ENCODE measurements at regions not wholly inside any gene's neighbourhood (a gene's known extent, or its start where the extent isn't known, plus 50 kb on each side); places are given as distances from the start of the nearest gene placed in this dataset.
"Not testable (repeated sequence)": the region's sequence is repeated elsewhere in the genome, so short reads cannot be mapped to it uniquely, and the experiment has no call there.

DNA sequence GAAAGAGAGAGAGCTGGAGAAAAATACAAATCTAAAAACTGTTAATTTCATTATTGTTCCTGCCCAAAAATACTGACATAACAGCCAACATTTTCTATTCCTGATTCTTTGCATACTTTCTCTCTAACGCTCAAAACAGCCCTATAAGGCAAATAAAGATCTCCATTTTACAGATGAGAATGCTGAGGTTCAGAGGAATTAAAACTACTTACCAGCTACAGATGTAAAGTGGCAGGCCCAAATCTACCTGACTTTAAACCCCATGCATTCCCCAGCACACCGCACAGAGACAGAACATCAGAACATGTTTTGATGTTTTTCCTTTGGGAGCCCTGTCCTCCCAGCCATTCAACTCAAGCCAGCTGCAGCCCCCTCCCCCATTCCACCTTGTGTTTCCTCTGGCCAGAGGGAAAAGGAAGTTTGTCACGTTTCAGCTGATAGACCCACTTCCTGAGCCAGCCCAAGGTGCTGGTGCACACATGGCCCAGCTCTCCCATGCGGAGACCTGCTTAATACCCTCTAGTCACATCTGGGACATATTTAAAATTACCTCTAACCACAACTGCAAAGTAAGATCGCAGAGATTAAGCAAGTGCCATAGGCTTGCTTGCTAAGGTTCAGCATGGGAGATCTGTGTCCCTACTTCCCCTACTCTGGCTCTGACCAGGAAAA is 133.1 kb upstream of the NFIA start:
- no peak for DNase-seq

DNA sequence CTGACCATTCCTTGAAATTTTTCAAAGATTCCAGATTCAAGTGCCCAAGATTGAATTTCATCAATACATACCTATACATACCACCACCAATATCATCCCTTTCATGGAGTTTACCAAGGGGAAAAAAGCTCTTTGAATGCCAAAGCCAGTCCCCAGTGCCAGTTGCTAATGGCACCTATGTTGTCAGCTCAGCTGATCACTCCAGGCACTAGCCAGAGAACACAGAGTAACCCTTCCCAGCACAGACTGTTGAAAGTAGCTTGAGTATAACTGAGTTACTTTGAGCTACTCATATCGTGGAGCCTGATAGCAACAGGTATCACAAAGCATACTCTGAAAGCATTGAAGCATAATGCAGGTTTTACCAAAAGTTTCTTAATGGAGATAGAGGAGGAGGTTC is 133.9 kb upstream of the NFIA start:
- no peak for DNase-seq

DNA sequence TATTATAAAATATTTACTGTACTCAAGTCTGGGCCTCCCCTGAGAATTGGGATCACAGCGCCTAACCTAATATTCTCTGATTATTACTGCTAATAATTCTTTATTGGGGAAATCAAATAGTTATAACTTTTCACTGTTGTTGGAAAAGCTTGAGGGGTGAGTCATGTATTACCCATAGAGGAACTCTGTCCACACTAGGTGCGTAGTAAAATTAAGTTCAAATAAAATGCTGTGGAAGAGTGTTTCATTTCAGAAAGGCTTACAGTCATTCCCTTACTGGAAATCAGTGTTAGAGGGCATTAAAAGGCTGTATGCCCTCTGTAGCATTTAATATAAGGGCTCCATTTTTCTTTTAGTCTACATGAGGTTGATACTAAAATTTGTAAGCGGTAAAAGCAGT is 135.0 kb upstream of the NFIA start:
- no peak for DNase-seq

DNA sequence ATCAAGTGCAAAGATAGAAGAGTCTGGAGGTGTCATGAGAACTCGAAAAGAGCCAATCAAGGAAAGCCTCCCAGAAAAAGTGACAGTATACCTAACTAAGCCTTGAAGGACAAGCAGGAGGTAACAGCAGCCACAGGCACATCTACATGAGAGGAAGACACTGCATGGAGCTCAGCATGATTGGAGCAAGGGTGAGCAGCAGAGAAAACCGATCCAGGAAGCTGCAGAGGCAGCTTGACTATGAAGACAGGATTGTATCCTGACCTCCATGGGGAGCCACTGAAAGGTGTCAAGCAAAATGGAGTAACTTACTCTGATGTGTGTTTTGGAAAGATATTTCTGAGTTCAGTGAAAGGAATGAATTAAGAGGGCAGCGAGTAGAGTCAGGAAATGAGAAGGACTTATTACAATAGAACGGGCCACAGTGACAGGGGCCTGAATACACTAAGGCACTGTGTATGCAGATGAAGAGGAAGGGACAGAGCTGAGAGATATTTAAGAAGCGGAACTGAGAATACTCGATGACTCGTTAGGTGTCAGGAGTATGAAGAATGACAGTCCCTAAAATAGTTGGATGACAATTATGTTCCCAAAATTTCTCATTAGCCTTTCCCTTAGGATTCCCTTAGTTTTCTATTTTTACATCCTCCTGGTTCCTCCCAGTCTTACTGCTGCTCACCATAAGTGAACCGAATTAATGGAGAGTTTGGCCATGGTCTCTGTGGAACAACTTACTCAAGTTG is 139.3 kb upstream of the NFIA start:
- no peak for DNase-seq

DNA sequence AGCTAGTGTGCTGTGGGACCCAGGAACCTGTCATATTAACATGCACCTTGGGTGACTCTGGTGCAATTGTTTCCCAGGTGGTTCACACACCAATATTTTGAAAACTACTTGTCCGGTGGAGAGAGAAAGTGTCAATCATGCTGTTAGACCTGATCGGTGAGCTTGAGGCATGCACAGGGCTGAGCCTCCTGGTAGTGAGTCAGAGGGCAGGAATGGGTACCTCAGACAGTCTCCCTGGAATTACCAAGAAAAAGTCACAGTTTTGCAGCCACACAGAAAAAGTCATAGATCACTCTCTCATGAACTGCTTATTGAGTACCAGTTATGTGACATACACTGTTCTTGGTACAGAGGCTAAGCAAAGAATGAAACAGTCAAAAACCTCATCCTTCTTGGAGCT is 140.1 kb upstream of the NFIA start:
- no peak for DNase-seq

DNA sequence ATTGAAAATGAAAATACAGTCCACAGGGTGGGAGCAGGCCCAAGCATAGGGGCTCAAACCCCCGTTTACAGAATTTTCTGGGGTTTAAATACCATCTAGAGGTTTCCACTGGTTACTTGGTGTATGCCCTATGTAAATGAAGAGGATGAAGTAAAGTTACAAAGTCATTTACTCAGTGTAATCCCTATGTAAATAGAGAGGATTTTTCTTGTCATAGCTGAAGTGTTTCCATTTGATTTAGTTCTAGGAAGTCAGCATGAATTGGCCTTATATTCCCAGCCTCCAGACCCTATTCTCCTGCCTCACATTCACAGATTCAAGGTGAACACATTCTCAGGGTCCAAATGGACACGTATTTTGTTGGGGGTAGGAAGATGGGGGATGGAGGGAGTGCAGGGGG is 141.7 kb upstream of the NFIA start:
- not testable (repeated sequence) for DNase-seq

DNA sequence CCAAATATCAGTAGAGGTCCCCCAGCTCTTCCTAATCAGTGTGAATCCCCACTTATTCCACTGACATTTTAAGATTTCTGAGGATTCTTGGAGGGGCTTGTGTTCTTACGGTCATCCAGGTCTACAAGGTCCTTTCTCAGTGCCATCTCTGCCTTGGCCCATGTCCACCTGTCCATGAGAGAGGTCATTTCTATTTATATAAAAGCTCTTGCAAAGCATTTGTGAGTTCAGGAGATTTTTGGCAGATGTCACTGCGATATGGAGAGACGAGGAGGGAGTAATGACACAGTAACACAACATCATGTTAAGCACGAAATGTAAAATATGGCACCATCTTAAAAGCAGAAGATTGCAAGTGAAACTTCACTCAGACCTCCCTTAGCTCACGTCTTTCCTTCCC is 144.6 kb upstream of the NFIA start:
- DNase-seq = no peak

DNA sequence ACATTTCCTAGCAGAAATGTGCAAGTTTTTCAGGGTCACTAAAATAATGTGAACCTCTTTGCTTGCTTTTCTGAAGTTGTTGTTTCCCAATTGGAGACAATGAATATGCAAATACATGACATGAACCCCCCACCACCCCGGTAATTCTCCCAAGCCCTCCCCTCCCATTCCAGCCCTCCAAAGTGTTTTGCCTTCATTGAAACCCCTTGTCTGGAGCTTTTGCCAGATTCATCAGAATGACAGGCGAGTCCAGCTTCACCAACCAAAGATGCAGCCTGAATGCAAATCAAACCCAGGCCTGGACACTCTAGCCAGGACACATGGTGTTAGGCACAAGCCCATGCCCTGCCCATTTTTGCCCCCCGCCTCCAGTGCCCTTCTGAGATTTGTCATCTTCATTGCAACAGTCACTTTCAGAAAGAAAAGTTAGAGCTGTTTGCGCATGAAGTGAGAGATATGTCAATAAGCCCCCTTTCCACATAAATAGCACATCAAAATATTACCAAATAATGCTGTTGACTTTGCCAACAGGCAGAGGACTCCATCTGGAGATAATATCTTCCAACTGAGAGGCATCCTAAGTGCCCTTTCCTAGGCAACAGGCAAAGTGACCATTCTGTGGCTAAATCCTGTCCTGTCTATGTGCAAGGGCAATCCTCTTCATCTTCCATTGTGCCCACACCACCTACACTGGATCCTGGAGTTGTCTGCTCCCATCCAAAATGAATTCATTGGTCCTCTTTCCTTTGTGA is 145.6 kb upstream of the NFIA start:
- no peak for DNase-seq

DNA sequence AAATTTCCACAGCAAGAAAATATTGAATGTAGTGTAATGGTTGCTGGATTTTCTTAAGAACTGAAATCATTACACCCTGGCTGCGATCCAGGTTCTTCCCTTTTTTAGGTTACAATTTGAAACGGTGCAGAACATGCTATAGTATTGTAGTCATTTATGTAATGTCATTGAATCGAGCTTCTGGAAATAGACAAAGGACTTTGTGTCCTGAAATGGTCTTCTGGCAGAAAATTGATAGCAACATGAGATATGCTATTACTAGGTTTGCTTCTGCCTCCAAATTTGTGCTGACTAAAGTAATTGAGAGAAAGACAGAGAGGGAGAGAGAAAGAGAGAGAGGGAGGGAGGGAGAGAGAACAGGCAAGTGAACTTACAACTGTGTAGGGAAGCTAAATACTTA is 146.2 kb upstream of the NFIA start:
- no peak for DNase-seq

DNA sequence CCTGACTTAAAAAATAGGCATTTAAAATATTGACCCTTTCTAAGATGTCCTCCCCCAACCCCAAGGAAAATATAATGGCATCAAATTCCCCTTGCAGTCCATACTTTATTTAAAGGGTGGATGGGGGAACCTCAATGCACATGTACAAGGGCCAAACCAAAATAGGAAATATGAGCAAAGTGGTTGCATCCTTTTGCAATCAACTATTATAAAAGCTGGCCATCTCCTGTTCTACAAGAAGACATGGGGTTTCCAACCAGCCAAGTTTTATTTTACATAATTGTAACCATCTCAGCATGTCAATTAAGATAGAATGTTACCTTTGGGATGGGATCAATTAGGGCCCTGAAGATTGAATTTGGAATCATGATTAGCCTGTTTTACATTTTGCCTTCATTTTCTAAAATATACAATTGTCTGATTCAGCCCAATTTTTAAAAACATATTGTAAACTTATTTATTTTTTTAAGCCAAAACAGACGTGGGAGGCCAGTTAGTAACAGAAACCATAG is 146.7 kb upstream of the NFIA start:
- DNase-seq = no peak

DNA sequence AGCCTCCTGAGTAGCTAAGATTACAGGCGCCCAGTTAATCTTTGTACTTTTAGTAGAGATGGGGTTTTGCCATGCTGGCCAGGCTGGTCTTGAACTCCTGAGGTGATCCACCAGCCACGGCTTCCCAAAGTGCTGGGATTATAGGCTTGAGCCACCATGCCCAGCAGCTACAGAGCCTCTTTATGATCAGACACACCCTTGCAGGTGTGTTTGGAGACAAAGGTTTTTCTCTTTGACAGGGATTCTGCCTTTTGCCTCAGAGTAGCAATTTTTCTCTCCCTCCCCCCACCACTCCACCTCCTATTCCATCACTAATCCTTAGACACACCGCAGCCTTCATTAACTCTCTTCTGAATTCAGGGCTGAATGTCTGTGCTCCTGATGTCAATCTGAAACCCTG is 152.2 kb upstream of the NFIA start:
- DNase-seq = no peak

DNA sequence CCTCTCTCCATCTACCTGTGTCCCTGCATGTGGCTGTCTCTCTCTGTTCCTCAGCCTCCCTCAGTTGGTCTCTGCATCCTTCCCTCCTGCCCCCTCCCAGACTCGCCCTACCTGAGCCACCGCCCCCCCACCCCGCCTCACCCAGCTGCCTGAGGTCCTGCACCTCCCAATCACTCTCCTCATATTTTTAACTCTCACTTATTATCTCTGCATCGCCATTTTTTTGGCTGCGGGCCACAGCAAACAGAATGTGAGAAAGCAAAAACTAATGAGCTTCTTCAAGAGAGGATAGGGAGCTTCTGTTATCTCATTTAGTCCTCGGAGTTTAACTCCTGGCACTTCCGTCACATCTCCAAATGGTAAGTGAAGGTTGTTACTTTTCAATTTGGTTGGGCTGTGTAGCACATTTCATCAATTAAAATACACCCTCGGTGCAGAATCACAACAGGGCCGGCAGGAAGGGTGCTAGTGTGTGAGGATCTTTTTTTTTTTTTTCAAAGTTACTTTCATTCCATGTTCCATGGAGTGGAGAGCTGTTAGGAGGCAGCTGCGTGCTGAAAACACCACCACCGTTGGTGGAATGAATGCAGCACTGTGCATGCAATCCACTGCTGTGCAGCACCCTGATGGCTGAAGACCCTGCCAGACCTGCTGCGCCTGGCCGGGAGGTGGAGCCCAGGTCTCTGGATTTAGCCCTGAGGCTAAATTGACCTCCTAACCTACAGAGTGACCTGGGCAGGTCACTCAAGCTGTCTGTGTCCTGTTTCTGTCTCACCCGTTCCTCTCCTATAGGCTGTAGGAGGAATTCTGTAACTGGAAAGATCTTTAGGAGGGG is 157.2 kb upstream of the NFIA start:
- peak; percentile 37 to 47 for DNase-seq

DNA sequence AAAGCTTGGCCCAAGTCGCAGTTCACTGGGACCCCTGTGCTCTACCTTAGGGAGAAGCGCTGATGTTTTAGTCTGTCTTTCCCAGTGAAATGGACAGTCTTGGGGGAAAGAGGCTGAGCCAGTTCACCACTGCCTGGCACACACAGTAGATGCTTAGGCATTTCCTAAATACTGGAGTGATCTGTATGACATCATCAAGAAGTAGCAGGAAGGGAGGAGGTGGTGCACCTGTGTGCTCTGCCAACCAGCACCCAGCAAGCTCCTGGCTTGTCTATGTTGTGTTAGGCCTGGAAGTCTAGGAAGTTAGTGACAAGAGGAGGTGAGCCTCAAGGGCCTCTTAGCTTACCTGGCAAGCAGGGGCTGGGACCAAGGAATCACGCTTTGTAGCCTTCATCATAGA is 158.2 kb upstream of the NFIA start:
- DNase-seq = no peak

DNA sequence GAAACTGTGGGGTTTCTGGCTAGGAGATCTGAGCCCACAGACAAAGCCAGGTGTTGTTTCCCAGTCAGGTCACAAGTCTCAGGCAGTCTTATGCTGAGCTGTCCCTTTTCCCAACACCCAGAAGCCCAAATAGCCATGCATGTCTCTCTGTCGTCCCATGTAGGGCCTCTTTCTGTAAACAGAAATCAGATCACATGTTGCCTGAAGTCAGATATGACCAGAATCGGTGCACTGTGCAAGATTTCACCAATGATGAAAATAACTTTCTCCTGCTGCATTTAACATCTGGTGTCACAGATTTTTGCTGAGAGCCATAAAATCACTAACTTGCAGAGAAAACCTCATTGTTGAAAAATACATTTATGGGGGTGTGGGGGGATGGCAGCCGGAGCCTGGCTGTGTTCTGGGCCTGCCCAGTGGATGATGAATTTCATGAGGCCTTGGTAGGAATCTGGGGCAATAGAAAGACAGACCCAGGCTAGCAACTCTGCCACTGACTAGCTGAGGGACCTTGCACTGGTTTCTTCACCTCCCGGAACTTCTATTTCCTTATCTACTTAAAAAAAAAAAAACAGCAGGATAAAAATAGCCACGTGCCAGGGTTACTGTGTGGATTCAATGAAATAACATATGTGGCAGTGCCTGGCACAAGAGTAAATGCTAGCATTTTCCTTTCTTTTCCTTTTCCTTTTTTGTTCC is 158.8 kb upstream of the NFIA start:
- DNase-seq = no peak

DNA sequence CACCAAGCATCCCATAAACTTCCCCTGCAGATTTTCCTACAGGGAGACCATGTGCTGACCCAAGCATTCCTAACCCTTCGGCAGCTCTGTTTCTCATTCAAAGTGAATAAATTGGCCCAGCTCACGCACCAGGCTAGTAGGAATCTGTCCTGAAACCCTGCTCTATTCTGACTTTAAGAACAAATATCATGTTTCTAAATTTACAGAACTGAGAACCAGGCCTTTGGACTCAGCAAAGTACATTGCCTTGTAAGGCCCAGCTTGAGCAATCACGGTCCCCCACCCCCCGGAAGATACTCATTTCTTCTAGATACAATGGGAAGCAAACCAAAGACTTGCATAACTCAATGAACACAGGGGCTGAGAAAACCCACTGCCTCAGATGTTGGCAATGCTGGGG is 160.1 kb upstream of the NFIA start:
- no peak for DNase-seq

DNA sequence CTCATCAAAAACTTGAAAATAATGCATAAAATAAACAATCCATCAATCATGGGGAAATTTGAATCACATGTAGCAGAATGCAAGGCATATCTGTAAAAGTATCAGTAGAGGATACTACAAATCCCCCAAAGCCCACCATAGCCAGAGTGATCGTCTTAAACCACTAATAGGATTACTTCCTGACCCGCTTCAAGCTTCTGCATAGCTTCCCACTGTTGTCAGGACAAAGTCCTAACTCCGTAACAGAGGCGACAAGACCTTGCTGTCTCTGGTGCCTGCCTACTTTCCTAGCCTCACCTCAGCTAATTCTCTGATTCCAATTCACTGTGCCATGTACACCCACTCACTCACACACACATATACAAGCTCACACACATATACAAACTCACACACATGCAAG is 161.2 kb upstream of the NFIA start:
- no peak for DNase-seq

DNA sequence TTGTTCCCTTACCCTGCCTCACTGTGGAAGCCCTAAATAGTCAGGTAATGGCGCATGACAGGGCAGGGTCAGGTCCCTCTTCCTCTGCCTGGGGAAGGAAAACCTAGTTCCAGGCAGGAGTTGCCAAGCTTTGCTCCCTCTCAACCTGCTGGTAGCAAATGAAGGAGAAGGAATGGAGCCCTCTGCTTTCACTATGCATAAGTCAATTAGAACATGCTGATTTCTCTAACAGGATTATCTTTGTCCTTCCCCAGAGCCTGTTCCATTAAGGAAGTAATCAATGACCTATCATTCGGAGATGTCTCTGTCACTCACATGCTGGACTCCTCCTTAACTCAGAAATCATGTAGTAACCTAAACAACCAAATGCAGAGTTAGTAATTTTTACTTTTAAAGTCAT is 161.8 kb upstream of the NFIA start:
- no peak for DNase-seq

DNA sequence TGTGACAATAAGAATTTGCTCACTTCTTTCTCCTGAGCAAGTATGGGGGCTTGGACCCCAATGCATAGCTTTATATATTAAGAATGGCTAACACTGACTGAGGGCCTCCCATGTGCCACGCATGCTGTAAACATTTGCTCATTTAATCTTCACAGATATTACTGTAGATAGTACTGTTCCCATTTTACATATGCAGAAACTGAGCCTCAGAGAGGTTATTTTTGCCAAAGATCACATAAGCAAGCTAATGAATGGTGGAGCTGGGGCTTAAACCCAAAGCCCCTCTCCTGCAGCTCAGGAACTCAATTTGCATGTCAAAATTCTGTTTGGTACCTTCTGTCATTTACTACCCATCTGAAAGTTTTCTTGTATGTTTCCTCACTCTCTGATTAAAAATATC is 163.5 kb upstream of the NFIA start:
- no peak for DNase-seq

DNA sequence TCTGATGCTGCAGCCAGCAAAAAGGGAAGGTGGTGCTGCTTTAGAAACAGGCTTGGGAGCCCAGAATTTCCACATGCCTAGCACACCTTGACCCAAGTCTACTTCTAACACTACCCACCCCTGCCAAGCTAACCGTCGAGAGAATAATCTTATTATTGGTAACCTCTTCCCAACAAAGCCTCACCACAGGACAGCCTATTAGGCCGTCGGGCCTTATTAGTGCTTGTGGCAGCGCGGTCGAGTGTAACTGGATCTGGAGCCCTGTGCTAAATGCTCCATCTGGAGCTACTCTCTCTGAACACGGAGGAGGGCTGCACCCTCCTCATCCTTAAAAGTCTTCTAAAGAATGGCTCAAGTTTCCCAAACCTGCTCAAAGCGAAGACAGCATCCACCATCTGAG is 165.5 kb upstream of the NFIA start:
- DNase-seq = no peak

DNA sequence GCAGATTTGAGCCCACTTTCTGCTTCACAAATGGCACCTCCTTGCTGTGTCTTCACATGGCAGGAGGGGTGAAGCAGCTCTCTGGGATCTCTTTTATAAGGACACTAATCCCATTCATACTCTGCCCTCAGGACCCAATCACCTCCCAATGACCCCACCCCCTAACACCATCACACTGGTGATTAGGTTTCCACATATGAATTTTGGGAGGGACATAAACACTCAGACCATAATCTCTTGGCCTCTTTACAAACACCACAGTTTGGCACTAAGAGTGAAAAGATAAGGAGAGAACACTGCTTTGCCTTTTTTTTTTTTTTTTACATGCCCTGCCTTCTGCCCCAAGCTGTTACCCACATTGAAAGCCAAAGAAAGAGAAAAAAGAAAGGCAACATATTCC is 166.2 kb upstream of the NFIA start:
- DNase-seq = no peak

DNA sequence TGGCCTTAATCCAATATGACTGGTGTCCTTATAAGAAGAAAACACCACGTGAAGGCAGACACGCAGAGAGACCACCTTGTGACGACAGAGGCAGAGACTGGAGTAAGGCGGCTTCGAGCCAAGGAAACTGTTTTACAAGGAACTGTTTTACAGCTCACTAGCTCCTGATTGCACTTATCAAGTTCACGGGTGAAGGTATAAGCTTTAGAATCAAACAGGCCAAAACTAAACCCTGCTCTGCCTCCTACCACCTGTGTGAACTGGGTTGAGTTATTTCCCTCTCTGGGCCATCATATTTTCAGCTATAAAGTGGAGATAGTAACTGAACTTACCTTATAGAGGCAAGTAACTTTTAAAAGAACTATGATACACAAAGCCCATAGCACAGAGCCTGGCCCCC is 166.9 kb upstream of the NFIA start:
- DNase-seq = no peak

DNA sequence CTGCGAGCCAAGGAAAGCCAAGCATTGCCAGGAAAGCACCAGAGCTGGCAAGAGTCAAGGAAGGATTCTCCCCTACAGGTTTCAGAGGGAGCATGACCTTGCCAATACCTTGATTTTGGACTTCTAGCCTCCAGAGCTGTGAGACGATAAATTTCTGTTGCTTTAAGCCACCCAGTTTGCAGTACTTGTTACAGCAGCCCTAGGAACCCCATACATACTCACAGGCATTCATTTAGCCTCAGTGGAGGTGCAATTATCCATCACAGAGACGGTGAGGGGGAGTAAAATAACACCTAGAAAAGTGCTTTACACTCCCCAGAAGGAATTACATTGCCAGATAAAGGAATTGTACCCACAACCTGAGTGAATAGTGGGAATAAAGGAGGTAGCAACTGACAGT is 167.4 kb upstream of the NFIA start:
- no peak for DNase-seq
